Ovary (tissue), 3 donors: ENCODE measurements at regions not wholly inside any gene's neighbourhood (a gene's known extent, or its start where the extent isn't known, plus 50 kb on each side); places are given as distances from the start of the nearest gene placed in this dataset.

ENCODE experiments used
- EP300 ChIP-seq: sonication (generic); formaldehyde crosslinking; IDR thresholded peaks from one replicate; pipeline ENCODE4 v1.6.1; 2017; ENCODE audit warnings: antibody characterized with exemption
- POLR2A ChIP-seq: fragments of 450-650 bp; IDR thresholded peaks from one replicate; pipeline ENCODE4 v1.6.1; 2017; ENCODE audit warnings: antibody characterized with exemption, mild to moderate bottlenecking, moderate library complexity
- TF ChIP-seq, protein P1 (sequence below), 3 donors: fragments of 450-650 bp in 2 of 3; fragments of 200-600 bp in 1 of 3; IDR thresholded peaks; one replicate each; pipeline versions ENCODE4 v1.5.1 to v1.8.0; 2016 to 2022; ENCODE audit warnings: antibody characterized with exemption in 3 of 3, mild to moderate bottlenecking in 1 of 3
- donor health status: DM: no; HTN: no; CAD: no.

DNA sequence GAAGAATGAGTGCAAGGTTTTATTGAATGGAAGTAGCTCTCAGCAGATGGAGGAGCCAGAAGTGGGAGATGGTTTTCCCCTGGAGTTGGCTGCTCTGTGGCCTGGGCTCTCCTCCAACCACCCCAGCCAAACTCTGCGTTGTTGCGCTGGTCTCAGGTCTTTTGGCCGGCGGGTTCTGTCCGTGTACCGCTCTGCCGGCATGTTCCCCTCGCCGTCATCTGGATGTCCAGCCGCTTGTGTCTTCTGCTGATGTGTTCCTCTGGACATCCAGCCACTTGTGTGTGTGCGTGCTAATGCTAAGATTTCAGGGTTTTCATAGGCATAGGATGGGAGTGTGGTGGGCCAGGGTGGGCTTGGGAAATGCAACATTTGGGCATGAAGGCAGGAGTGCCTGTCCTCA is 1311.3 kb upstream of the TMEFF2 start:
- TF ChIP-seq, protein P1, sequence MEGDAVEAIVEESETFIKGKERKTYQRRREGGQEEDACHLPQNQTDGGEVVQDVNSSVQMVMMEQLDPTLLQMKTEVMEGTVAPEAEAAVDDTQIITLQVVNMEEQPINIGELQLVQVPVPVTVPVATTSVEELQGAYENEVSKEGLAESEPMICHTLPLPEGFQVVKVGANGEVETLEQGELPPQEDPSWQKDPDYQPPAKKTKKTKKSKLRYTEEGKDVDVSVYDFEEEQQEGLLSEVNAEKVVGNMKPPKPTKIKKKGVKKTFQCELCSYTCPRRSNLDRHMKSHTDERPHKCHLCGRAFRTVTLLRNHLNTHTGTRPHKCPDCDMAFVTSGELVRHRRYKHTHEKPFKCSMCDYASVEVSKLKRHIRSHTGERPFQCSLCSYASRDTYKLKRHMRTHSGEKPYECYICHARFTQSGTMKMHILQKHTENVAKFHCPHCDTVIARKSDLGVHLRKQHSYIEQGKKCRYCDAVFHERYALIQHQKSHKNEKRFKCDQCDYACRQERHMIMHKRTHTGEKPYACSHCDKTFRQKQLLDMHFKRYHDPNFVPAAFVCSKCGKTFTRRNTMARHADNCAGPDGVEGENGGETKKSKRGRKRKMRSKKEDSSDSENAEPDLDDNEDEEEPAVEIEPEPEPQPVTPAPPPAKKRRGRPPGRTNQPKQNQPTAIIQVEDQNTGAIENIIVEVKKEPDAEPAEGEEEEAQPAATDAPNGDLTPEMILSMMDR (IDR thresholded peaks at IDR 0.05): no peak
- TF ChIP-seq POLR2A (no peak), EP300 (no peak)
